SIG-M5 treated with dmso at 0.1 percent for 504 hours (cell line): ENCODE measurements at regions not wholly inside any gene's neighbourhood (a gene's known extent, or its start where the extent isn't known, plus 50 kb on each side); places are given as distances from the start of the nearest gene placed in this dataset.
"Not testable (repeated sequence)": the region's sequence is repeated elsewhere in the genome, so short reads cannot be mapped to it uniquely, and the experiment has no call there.

Experiments
- DNase-seq: peaks from one replicate; lab custom pipeline; 2025; ENCODE audit not compliant: unreplicated experiment; lab: John Stamatoyannopoulos, UW

DNA sequence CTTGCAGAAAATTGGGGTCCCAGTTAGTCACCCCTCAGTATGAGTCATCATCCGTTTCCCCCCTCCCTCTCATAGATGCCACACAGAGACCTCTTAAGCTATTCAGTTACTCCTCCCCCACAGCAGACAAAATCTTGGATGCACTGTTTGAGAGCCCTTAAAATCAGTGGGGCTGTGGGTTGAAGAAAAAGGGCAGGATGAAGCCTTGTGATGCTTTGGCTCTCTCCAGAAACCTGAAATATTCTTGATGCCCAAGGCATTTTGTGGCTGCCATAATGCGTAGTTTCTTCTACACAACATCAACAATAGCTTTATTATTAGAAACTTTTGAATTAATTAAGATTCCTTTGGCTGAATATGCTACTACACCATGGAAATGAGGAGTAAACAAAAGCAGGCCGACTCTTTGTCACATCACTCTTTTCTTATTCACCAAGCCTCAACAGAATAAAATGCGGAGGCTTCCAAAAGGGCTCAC, 133.8 kb downstream of the MRPS30 start:
- DNase-seq: no peak

DNA sequence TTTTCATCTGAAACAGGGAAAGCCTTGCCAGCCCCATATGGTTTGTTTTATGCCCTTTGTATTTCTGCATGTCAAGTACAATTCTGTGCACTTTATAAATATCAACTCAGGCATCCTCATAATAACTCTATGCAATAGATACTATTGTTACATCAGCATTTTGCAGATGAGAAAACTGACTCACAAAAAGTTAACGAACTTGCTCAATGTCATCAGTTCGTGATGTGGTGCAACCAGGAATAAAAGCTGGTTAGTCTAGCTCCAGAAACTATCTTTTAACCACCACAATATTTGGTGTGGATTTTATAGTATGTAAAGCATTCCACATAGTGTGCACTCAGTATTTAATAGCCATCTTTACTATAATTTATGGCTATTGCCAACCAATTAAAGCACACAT, 134.9 kb downstream of the MRPS30 start:
- DNase-seq: no peak

DNA sequence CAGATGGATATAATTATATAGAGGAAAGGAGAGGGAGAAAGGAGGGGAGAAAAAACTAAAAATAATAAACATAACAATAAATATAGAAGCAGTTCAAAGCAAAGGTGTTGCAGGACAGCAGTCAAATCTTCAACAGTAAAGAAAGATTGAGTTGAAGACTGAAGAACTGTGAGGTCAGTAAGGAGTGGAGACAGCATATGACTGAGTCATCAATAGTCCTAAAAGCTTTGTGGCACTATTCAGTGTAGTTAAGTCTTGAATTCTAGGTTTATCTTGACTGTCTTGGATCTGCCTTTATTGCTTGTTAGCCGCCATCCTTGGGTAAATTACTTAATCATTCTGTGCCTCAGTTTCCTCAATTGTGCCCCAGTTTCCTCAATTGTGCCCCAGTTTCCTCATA, 137.0 kb downstream of the MRPS30 start:
- DNase-seq: no peak

DNA sequence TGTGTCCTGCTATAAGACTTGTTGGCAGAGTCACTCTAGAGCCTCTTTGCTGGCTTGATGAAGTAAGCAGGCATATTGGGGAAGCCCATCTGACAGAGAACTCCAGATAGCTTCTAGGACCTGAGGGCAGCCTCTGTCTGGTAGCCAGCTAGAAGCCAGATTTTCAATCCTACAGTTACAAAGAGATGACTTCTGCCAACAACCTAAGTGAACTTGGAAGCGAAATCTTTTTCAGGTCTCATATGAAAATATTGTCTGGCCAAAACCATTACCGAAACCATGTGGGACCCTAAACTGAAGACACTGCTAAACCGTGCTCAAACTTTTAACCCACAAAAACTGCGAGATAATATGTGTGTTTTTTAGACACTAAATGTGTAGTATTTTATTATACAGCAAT, 140.9 kb downstream of the MRPS30 start:
- DNase-seq: no peak

DNA sequence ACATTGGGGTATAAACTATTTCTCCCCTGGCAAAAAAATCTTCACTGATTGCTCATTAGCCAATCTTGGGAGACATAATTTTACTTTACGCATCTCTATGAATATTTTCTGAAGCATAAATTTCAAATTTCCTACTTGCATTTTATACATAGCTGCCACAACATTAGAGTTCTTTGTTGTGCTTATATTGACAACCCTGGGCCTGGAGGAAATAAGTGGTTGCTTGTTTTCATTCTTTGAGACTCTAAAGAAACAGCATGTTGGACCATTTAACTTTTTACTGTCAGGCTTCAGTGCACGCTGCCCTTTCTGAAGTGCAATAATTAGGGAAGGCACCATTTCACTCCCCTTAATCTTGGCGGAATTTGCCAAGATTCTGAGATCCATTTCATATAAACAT, 142.6 kb downstream of the MRPS30 start:
- DNase-seq: no peak

DNA sequence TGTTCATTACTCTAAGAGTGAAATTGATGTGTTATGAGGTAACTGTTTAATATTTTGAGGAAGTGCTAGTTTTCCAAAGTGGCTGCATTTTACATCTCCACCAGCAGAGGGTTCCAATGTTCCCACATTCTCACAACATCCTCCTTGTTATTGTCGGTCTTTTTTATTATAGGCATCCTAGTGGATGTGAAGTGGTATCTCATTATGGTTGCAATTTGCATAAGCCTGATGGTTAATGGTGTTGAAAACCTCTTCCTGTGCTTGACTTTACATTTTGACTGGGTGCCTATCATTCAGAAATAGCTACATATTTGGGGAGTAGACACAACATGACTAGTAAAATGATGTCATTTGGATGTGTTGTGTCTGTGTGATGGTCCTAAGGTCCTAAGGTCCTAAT, 143.6 kb downstream of the MRPS30 start:
- DNase-seq: peak; percentile 59

DNA sequence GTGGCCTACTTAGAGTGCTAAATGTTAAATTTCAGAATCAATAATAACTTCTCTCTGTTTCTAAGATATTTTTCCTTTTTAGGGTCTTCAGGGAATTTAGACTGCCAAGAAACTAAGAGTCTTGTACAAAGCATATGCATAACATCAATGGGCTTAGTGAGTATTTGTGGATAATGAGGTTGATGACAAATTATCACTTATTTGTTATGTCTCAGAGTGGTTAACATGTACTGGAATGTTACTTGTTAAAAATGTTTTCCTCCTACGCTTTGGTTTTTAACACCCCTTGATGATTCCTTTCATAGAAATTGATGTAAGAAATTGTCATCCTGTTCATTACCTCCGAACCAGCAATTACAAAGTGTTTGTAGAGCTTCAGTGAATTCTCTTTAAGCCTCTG, 144.3 kb downstream of the MRPS30 start:
- no peak for DNase-seq

DNA sequence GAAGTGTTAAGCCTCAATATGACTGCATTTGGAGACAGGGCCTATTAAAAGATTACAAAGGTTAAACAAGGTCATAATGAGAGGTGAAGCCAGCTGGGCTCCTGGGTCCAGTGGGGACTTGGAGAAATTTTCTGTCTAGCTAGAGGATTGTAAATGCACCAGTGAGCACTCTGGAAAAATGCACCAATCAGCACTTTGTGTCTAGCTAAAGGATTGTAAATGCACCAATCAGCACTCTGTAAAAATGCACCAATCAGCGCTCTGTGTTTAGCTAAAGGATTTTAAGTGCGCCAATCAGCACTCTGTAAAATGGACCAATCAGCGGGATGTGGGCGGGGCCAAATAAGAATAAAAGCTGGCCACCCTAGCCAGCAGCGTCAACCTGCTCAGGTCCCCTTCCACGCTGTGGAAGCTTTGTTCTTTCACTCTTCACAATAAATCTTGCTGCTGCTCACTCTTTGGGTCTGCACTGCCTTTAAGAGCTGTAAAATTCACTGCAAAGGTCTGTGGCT, 150.3 kb downstream of the MRPS30 start:
- not testable (repeated sequence) for DNase-seq

DNA sequence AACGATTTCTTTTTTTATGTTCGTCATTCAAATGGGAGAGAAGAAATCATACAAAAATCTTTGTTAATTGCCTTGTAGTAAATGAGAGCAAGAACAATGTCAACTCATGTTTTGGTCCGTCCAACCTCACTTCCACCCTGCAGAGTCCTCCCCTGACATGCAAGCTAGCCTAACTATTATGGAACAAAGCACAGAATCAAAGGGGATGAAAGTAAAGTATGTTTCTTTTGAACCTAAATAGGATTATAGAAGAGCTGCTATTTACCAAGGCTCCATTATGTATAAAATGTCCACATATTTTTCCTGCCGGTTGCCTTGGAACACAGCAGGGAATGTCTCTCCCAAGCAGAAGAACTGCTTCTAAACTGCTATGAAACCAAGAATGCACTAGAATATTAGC, 161.1 kb downstream of the MRPS30 start:
- no peak for DNase-seq

DNA sequence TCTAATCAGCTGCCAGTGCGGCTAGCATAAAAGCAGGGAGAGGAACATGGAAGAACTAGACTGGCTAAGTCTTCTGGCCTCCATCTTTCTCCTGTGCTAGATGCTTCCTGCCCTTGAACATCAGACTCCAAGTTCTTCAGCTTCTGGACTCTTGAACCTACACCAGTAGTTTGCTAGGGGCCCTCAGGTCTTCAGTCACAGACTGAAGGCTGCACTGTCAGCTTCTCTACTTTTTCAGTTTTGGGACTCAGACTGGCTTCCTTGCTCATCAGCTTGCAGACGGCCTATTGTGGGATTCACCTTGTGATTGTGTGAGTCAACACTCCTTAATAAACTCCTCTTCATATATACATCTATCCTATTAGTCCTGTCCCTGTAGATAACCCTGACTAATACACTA, 162.2 kb downstream of the MRPS30 start:
- DNase-seq: not testable (repeated sequence)

DNA sequence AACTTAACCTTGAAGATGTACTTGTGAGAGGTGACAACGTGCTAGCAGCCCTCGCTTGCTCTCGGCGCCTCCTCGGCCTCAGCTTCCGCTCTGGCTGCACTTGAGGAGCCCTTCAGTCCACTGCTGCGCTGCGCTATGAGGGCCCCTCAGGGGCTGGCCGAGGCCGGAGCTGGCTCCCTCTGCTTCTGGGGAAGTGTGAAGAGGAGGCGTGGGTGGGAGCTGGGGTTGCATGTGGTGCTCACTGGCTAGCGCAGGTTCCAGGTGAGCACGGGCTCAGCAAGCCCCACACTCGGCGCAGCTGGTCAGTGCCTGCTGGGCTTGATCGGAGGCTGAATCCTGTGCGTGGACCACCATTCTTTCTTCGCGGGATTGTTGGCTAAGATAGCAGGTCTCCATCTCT, 166.1 kb downstream of the MRPS30 start:
- no peak for DNase-seq

DNA sequence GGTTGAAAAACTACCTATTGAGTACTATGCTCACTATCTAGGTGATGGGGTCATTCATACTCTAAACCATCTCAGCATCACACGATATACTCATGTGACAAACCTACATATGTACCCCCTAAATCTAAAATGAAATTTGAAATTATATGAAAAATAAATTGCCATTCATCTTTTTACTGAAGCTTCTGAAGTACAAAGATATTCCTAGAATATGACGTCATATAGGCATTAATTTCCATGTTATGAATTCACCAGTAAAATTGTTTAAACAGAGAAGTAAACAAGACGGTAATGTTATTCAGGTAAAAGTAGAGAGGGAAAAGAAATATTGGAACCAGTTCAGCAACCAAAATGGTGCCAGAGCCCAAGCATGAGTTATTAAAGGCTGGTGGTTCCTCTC, 173.0 kb downstream of the MRPS30 start:
- DNase-seq: no peak

DNA sequence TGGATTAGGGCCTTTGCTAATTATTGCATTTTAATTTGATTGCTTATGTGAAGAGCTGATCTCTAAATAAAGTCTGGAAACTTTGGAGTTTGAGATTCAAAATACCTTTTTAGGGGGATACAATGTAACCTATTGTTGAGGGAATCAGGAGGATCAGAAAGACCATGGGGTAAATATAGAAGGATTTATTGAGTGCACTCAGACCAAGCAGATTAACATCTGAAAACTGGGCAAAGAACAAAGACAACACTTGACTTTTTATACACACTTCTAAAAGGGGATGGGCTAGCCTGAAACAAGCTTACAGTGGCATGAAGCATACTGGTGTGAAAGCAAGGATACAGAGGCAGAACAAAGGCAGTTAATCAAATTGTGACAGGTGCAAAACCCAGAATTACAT, 174.3 kb downstream of the MRPS30 start:
- DNase-seq: no peak

DNA sequence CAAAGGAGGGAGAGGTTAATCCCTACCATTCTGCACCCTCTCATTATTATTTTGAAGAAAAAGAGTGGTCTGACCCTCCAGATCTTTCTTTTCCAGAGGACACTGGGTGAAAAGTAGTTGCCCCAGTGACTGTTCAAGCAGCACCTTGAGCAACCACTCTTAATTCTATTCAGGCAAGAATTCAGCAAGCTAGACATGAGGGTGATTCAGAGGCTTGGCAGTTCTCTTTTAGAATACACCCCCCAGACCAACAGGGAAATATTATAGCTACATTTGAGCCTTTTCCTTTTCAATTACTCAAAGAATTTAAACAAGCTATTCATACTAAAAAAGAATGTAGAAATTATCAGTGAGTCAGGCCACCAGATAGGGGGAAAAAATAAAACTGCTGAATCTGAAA, 178.3 kb downstream of the MRPS30 start:
- no peak for DNase-seq

DNA sequence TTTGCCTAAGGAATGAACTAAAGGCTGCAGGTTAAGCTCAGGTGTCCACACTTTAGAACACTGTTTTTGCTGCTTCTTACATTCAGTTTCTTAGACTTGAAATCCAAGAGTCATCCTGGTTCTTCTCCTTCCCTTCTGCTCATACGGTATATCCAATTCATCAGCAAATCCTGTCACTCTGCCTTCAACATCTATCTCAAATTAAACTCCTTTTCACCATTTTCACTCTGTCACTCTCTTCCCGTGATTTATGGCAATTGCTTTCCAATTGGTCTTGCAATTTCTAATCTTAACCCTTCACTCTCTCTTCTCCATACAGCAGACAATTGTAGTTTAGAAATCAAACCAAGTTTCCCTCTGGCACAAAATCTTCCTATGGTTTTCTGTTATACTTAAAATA, 182.9 kb downstream of the MRPS30 start:
- DNase-seq: no peak

DNA sequence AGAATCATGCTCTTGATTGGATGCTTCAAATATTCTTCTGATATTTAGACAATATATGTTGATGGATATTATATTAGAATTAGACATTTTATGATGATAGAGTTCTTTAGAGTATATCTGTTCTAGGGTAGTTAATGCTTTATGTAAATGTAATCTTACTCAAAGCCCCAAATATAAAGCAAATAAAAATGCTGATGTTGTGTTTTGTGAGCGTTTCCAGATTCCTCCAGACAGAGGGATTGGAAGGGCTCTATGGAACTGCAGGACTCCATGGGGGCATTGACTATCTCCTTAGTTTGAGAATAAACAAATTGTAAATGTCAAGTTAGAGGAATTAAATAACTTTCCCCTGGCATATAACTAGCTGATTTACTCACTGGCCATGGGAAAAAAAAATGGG, 184.5 kb downstream of the MRPS30 start:
- DNase-seq: no peak

DNA sequence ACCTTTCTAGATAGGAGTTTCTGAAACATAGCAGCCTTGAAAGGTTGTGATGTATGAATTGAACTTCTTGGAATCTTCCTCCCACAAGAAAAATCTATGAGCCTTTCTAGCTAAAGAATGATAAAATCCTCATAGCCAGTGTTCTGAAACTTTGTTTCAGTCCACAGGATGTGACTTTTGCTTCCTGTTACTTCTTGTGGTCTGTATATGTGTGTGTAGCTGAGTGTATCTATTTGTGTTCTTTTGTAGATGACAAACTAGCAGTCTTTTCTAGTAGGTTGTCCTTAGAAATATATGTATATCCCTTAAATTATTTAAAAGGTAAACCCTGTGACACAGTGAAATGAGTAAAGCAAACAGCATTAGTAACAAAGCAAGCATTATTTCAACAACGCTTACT, 188.8 kb downstream of the MRPS30 start:
- no peak for DNase-seq

DNA sequence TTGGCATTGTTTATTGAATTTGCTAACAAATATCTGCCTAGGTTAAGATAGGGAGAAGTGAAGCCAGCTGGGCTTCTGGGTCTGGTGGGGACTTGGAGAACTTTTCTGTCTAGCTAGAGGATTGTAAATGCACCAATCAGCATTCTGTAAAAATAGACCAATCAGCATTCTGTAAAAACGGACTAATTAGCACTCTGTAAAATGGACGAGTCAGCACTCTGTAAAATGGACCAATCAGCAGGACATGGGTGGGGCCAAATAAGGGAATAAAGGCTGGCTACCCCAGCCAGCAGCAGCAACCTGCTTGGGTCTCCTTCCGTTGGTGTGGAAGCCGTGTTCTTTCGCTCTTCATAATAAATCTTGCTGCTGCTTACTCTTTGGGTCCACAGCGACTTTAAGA, 198.4 kb downstream of the MRPS30 start:
- DNase-seq: not testable (repeated sequence)

DNA sequence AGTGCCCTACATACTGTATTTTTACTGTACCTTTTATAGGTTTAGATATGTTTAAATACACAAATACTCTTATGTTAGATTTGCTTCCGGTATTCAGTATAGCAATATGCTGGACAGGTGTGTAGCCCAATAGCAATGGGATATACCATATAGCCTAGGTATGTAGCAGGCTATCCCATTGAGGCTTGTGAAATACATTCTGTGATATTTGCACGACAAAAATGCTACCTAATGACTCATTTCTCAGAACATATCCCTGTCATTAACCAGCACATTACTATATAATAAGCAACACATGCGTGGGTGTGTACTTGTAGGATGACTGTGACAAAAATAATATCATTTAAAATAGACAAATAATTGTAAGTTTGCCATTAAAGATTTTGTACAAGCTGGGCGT, 208.8 kb downstream of the MRPS30 start:
- no peak for DNase-seq

DNA sequence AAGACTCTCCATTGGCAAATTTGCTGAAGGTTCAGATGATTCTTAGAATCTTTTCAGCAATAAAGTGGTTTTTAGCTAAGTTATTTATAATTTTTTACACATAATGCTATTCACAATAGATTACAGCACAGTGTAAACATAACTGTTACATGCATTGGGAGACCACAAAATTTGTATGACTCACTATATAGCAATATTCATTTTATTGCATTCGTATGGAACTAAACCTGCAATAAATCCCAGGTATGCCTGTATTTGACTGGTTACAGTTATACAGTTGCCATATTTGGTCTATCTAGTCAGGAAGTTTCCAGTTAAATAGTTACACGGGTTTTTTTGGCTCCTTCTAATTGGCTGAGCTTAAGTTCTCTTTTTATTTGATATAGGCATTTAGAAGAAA, 220.8 kb downstream of the MRPS30 start:
- DNase-seq: no peak

DNA sequence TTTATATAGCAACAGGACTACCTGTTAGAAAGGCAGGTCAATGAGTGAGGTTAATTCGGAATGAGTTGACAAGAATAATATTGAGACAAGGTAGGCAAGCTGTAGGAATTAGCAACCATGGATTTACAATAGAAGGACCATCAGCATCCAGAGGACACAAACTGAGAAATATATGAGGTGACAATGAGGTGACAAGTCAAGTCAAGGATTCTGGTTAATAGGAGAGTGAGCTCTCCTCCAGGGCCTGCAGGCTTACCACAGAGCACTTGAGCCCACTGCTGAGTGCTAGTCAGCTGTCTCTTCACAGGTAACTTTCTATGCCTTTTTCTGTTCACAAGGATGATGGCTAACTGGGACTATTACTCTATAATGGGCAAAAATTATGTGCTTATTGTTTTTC, 227.2 kb downstream of the MRPS30 start:
- DNase-seq: no peak

DNA sequence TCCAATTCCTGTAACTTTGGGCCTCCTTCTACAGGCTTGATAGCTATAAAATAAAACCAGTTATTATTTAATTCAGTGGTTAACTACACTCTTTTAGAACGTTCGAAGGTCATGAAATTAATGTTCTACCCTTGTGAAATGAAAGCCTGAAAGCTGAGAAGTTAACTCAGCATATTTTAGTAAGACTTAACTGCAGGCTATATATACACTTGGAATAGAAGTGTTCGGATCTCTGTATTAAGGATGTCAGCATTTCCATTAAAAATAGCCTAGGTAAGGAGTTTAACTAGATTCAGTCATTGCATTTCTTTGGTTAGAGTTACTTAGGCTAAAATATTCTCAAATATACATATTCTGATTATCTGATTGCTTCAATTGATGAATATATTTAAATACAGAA, 229.2 kb downstream of the MRPS30 start:
- no peak for DNase-seq

DNA sequence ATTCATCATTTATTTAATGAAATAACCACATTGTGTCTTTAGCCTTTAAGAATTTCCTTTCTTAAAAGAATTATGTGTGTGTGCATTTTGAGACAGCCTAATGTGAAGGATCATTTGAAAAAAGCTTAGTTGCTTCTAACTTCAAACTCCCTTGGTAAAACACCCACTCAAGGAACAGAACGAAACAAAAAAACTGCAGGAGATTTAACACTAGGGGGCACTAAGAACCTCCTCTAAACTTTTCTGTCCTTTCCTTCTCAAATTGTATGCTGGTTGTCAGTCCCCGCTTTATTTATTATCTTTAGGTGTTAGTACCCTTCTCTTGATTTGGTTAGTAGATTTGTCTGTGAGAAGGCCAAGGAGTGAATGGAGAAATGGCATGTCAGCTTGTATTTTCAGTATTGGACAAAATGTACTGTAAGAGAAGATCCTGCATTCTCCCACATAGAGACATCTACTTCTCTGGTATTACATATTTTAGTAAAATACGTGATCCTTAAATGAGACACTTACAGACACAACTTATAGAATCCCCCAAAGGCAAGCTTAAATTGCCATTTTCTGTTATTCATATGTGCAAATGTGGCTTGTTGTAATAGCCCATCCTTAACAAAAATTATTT, 229.7 kb downstream of the MRPS30 start:
- peak; percentile 72 for DNase-seq
